ENCODE measurements at regions not wholly inside any gene's neighbourhood (a gene's known extent, or its start where the extent isn't known, plus 50 kb on each side); places are given as distances from the start of the nearest gene placed in this dataset.

DNA sequence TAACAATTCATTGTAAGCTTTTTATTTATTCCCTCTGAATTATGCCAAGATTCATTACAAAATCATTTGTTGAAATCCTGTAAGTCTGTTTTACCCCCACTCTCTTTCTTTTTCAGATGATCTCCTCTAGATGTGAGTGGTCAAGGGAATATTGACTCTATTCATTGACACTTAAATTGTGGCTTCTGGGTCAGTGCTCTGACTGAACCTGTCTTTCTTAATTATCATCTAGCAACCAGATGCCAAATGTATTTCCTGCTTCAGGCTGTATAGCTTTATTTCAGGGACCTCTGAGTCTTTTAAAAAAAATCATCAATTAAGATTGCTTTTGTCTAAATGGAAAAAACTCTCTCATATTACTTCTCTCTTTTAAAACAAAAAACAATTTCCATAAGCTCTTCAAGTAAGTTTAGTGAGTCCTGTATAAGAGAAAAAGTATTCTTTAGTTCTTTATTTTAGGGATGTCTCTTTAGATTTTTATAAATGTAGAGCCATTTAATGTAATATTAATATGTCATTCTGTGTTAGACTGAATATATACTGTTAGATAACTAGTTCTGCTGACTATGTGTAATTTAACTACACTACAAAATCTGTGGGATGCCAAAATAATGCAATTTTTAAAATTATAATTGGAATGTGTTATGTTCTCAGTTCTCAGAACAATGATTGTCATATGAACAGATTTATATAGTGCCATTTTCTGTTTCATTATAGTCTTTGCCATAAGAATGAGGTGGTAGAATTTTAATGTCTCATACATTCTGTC lies 645.8 kb upstream of the EDIL3 start:
- TF ChIP-seq, protein P1, sequence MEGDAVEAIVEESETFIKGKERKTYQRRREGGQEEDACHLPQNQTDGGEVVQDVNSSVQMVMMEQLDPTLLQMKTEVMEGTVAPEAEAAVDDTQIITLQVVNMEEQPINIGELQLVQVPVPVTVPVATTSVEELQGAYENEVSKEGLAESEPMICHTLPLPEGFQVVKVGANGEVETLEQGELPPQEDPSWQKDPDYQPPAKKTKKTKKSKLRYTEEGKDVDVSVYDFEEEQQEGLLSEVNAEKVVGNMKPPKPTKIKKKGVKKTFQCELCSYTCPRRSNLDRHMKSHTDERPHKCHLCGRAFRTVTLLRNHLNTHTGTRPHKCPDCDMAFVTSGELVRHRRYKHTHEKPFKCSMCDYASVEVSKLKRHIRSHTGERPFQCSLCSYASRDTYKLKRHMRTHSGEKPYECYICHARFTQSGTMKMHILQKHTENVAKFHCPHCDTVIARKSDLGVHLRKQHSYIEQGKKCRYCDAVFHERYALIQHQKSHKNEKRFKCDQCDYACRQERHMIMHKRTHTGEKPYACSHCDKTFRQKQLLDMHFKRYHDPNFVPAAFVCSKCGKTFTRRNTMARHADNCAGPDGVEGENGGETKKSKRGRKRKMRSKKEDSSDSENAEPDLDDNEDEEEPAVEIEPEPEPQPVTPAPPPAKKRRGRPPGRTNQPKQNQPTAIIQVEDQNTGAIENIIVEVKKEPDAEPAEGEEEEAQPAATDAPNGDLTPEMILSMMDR (IDR thresholded peaks at IDR 0.05) = no peak
- no peak for TF ChIP-seq POLR2AphosphoS5 (IDR thresholded peaks at IDR 0.05; ENCODE audit: low read depth, low read length)
- TF ChIP-seq SIN3A (IDR thresholded peaks at IDR 0.05; ENCODE audit: borderline replicate concordance, insufficient read depth, low read depth, low read length) = no peak
- TF ChIP-seq REST (IDR thresholded peaks at IDR 0.05; ENCODE audit: insufficient read depth in 1 of 2, low read depth in 2 of 2, low read length in 1 of 2) = no peak

Measured in Panc1 (cell line).